ENCODE measurements at regions not wholly inside any gene's neighbourhood (a gene's known extent, or its start where the extent isn't known, plus 50 kb on each side); places are given as distances from the start of the nearest gene placed in this dataset.

DNA sequence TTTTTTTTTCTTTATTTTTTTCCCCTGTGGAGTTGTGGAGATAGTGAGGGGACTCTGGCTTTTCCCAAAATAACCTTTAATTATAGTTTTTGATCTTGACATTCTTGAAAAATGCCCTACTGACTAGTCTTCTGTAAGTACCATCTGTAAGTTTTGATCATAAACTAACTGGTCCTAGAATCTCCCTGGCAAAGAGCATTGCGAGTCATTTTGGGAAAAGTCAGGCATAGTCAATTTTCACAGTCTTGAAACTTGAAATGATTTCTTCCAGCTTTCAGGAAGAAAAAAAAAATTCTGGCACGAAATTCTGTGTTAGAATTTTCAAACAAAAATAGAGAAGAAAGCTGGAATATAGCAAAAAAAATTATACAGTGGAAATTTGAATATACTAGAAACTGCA, 181.2 kb upstream of the SNX7 start:
- TF ChIP-seq CTCF (conservative IDR thresholded peaks at IDR 0.05; ENCODE audit: low read depth, low read length) (no peak), EZH2phosphoT487 (IDR thresholded peaks at IDR 0.05; ENCODE audit: borderline replicate concordance, low read length) (no peak), EZH2 (IDR thresholded peaks at IDR 0.05; ENCODE audit: low read length, unreplicated experiment) (no peak)
